Activated T-cell treated with anti-CD3 and anti-CD28 coated beads for 24 hours (primary cell): ENCODE measurements at regions not wholly inside any gene's neighbourhood (a gene's known extent, or its start where the extent isn't known, plus 50 kb on each side); places are given as distances from the start of the nearest gene placed in this dataset.

Source experiments
- DNase-seq: peaks from one replicate; pipeline ENCODE4 v3.0.0-alpha.2; 2020; ENCODE audit warnings: low read depth

DNA sequence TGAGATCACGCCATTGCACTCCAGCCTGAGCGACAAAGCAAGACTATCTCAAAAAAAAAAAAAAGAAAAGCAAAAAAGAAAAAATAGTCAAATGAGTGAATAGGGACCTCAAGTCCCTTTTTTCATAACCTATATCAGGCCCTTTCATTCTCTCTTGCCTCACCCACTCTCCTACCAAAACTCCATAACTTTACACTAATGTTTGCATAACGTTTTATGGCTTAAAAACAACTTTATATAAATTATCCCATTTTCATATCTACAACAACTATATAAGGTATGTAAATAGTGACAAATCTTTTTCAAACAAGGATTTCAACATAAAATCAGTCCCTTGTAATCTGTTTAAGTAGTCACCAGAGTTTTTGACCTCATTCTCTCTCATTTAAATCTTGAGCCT is 56.9 kb upstream of the PIP5K1B start:
- DNase-seq = no peak

DNA sequence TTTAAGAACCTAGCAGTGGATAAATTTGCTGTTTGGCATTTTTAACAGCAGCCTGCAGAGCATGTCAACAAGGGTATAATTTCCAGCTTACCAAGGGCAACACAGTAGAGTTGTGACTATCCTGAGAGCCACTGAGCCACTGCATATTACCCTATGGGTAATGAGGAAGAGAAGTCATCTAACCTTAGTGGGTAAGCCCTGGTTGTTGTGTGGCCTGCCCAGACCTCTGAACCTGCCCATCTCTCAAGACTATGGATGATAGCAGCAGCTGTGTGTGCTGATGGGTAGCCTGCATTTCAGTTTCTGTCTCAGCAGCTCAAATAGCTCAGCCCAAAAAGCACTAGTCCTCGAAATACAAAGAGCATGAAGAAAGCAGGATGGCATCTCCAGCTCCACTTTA is 56.1 kb upstream of the PIP5K1B start:
- DNase-seq = no peak

DNA sequence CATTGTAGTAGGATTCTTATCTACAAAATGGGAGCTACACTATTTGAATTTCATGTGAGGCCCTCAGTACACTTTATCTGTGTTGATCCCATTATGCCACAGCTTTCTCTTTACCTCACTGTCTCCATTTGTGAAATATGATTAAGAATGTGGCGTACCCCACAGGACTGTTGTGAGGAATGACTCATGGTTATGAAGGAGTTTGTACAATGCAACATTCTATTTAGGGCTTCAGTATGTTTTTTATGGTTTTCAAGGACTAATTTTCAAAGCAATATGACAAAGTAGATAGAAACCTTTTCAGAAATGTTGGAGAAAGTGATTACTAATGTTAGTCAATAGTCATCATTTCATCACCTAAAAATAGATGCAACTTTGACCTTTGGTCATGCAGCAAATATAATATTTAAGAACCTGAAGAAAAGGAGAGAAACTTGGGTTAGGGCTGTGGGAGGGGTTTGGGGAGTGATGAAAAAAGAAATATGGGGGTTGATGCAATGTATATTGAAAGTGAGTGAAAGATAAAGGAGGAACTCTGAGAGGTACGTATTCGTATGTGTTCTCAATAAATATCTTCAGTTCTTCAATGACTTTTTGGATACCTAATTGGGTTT is 53.7 kb upstream of the PIP5K1B start:
- no peak for DNase-seq

DNA sequence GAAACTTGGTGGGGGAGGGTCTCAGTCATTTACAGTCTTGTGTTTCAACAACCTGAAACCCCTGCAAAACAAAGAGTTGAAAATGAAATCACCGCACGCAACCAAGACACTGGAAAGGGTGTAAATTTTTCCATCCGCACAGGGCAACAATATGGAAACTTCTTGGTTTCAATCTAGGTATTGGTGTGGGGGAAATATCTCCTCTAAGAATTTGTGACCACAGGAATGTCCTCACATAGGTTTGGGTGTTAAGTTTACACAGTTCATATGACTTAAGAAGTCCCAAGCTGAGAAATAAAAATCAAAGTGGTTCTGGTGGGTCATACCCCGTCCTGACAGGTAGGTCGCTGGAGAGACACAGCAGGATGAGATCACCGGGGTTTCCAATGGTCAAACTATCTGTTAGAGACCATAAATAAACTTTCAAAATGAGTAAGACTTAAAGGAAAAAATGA is 51.9 kb upstream of the PIP5K1B start:
- DNase-seq = peak; percentile 7

DNA sequence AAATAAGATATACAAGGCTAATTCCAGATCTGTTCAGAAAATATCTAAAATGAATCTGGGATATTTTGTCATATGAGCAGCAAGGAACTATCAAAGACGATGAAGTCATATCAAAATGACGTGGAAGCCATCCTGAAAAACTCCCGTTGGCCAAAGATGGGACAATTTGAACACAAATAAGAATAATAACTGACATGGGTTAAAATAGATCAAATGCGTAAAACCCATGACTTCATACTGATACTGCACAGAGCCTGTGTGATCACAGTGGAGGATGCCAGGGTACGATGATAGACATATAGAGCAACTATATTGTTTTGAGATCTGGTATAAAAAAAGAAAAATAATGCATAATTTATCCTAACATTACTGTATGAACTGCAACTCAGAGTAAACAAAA is 51.0 kb upstream of the PIP5K1B start:
- no peak for DNase-seq
